ENCODE measurements at regions not wholly inside any gene's neighbourhood (a gene's known extent, or its start where the extent isn't known, plus 50 kb on each side); places are given as distances from the start of the nearest gene placed in this dataset.

- no peaks in the 10 kb centered on the region for H3K27me3 ChIP-seq (ENCODE audit: low read depth, low read length)
- H3K4me1 ChIP-seq (ENCODE audit: control insufficient read depth in 1 of 2, insufficient read depth in 2 of 2, low read length in 2 of 2), result no peaks in the 10 kb centered on the region
- no peaks in the 10 kb centered on the region for H3K9me3 ChIP-seq (ENCODE audit: control insufficient read depth in 1 of 2, low read length in 2 of 2)
- H3K4me3 ChIP-seq (ENCODE audit: low read depth in 1 of 2, low read length in 2 of 2), result no peak overlapping the region
- no peaks in the 10 kb centered on the region for H3K36me3 ChIP-seq (ENCODE audit: control insufficient read depth in 1 of 2, insufficient read depth in 2 of 2, low read length in 2 of 2)
- H3K27ac ChIP-seq (ENCODE audit: low read length), result no peak overlapping the region
Measured at GRCh38 chr3:19093084-19093483, 55.2 kb upstream of the KCNH8 start.

- H3K27ac ChIP-seq (ENCODE audit: low read length), result no peak overlapping the region
- H3K4me3 ChIP-seq (ENCODE audit: low read depth in 1 of 2, low read length in 2 of 2), result no peak overlapping the region
- no peaks in the 10 kb centered on the region for H3K27me3 ChIP-seq (ENCODE audit: low read depth, low read length)
- no peaks in the 10 kb centered on the region for H3K36me3 ChIP-seq (ENCODE audit: control insufficient read depth in 1 of 2, insufficient read depth in 2 of 2, low read length in 2 of 2)
- H3K4me1 ChIP-seq (ENCODE audit: control insufficient read depth in 1 of 2, insufficient read depth in 2 of 2, low read length in 2 of 2), result no peaks in the 10 kb centered on the region
- H3K9me3 ChIP-seq (ENCODE audit: control insufficient read depth in 1 of 2, low read length in 2 of 2), result no peaks in the 10 kb centered on the region
Measured at GRCh38 chr3:19077388-19077787, 70.9 kb upstream of the KCNH8 start.

GRCh38 chr3:19075037-19075436, 73.3 kb upstream of the KCNH8 start:
- H3K27me3 ChIP-seq (ENCODE audit: low read depth, low read length), result no peaks in the 10 kb centered on the region
- H3K4me3 ChIP-seq (ENCODE audit: low read depth in 1 of 2, low read length in 2 of 2), result no peak overlapping the region
- H3K4me1 ChIP-seq (ENCODE audit: control insufficient read depth in 1 of 2, insufficient read depth in 2 of 2, low read length in 2 of 2), result no peaks in the 10 kb centered on the region
- no peaks in the 10 kb centered on the region for H3K9me3 ChIP-seq (ENCODE audit: control insufficient read depth in 1 of 2, low read length in 2 of 2)
- no peak overlapping the region for H3K27ac ChIP-seq (ENCODE audit: low read length)
- no peaks in the 10 kb centered on the region for H3K36me3 ChIP-seq (ENCODE audit: control insufficient read depth in 1 of 2, insufficient read depth in 2 of 2, low read length in 2 of 2)

GRCh38 chr3:19074257-19074900, 73.9 kb upstream of the KCNH8 start:
- Histone ChIP-seq H3K4me1 (ENCODE audit: control insufficient read depth in 1 of 2, insufficient read depth in 2 of 2, low read length in 2 of 2) (no peaks in the 10 kb centered on the region), H3K27ac (ENCODE audit: low read length) (no peak overlapping the region), H3K9me3 (ENCODE audit: control insufficient read depth in 1 of 2, low read length in 2 of 2) (no peaks in the 10 kb centered on the region), H3K36me3 (ENCODE audit: control insufficient read depth in 1 of 2, insufficient read depth in 2 of 2, low read length in 2 of 2) (no peaks in the 10 kb centered on the region), H3K27me3 (ENCODE audit: low read depth, low read length) (no peaks in the 10 kb centered on the region), H3K4me3 (ENCODE audit: low read depth in 1 of 2, low read length in 2 of 2) (no peak overlapping the region)

- Histone ChIP-seq H3K27ac (ENCODE audit: low read length) (no peak overlapping the region), H3K4me1 (ENCODE audit: control insufficient read depth in 1 of 2, insufficient read depth in 2 of 2, low read length in 2 of 2) (no peaks in the 10 kb centered on the region)
Measured at GRCh38 chr3:19073341-19074105, 74.8 kb upstream of the KCNH8 start.

GRCh38 chr3:19070325-19070724, 78.0 kb upstream of the KCNH8 start:
- Histone ChIP-seq H3K9me3 (ENCODE audit: control insufficient read depth in 1 of 2, low read length in 2 of 2) (no peaks in the 10 kb centered on the region), H3K27me3 (ENCODE audit: low read depth, low read length) (no peaks in the 10 kb centered on the region)

More at GRCh38 chr3:19073341-19074105, 74.8 kb upstream of the KCNH8 start:
- H3K9me3 ChIP-seq (ENCODE audit: control insufficient read depth in 1 of 2, low read length in 2 of 2), result no peaks in the 10 kb centered on the region
- no peak overlapping the region for H3K4me3 ChIP-seq (ENCODE audit: low read depth in 1 of 2, low read length in 2 of 2)
- H3K36me3 ChIP-seq (ENCODE audit: control insufficient read depth in 1 of 2, insufficient read depth in 2 of 2, low read length in 2 of 2), result no peaks in the 10 kb centered on the region
- no peaks in the 10 kb centered on the region for H3K27me3 ChIP-seq (ENCODE audit: low read depth, low read length)

GRCh38 chr3:19065027-19065426, 83.3 kb upstream of the KCNH8 start:
- no peak overlapping the region for H3K27ac ChIP-seq (ENCODE audit: low read length)
- no peaks in the 10 kb centered on the region for H3K9me3 ChIP-seq (ENCODE audit: control insufficient read depth in 1 of 2, low read length in 2 of 2)
- no peaks in the 10 kb centered on the region for H3K36me3 ChIP-seq (ENCODE audit: control insufficient read depth in 1 of 2, insufficient read depth in 2 of 2, low read length in 2 of 2)
- H3K4me3 ChIP-seq (ENCODE audit: low read depth in 1 of 2, low read length in 2 of 2), result no peak overlapping the region
- H3K4me1 ChIP-seq (ENCODE audit: control insufficient read depth in 1 of 2, insufficient read depth in 2 of 2, low read length in 2 of 2), result no peaks in the 10 kb centered on the region
- no peaks in the 10 kb centered on the region for H3K27me3 ChIP-seq (ENCODE audit: low read depth, low read length)

More at GRCh38 chr3:19070325-19070724, 78.0 kb upstream of the KCNH8 start:
- Histone ChIP-seq H3K4me3 (ENCODE audit: low read depth in 1 of 2, low read length in 2 of 2) (no peak overlapping the region), H3K4me1 (ENCODE audit: control insufficient read depth in 1 of 2, insufficient read depth in 2 of 2, low read length in 2 of 2) (no peaks in the 10 kb centered on the region), H3K27ac (ENCODE audit: low read length) (no peak overlapping the region), H3K36me3 (ENCODE audit: control insufficient read depth in 1 of 2, insufficient read depth in 2 of 2, low read length in 2 of 2) (no peaks in the 10 kb centered on the region)

GRCh38 chr3:19063936-19064335, 84.4 kb upstream of the KCNH8 start:
- Histone ChIP-seq H3K36me3 (ENCODE audit: control insufficient read depth in 1 of 2, insufficient read depth in 2 of 2, low read length in 2 of 2) (no peaks in the 10 kb centered on the region), H3K4me1 (ENCODE audit: control insufficient read depth in 1 of 2, insufficient read depth in 2 of 2, low read length in 2 of 2) (no peaks in the 10 kb centered on the region), H3K9me3 (ENCODE audit: control insufficient read depth in 1 of 2, low read length in 2 of 2) (no peaks in the 10 kb centered on the region), H3K4me3 (ENCODE audit: low read depth in 1 of 2, low read length in 2 of 2) (no peak overlapping the region), H3K27me3 (ENCODE audit: low read depth, low read length) (no peaks in the 10 kb centered on the region), H3K27ac (ENCODE audit: low read length) (no peak overlapping the region)

- Histone ChIP-seq H3K27ac (ENCODE audit: low read length) (no peak overlapping the region), H3K9me3 (ENCODE audit: control insufficient read depth in 1 of 2, low read length in 2 of 2) (no peaks in the 10 kb centered on the region), H3K4me3 (ENCODE audit: low read depth in 1 of 2, low read length in 2 of 2) (no peak overlapping the region), H3K27me3 (ENCODE audit: low read depth, low read length) (no peaks in the 10 kb centered on the region), H3K36me3 (ENCODE audit: control insufficient read depth in 1 of 2, insufficient read depth in 2 of 2, low read length in 2 of 2) (no peaks in the 10 kb centered on the region), H3K4me1 (ENCODE audit: control insufficient read depth in 1 of 2, insufficient read depth in 2 of 2, low read length in 2 of 2) (no peaks in the 10 kb centered on the region)
Measured at GRCh38 chr3:19060404-19060803, 87.9 kb upstream of the KCNH8 start.

GRCh38 chr3:19052874-19053273, 95.4 kb upstream of the KCNH8 start:
- H3K4me1 ChIP-seq (ENCODE audit: control insufficient read depth in 1 of 2, insufficient read depth in 2 of 2, low read length in 2 of 2), result no peaks in the 10 kb centered on the region
- no peak overlapping the region for H3K4me3 ChIP-seq (ENCODE audit: low read depth in 1 of 2, low read length in 2 of 2)
- no peaks in the 10 kb centered on the region for H3K27me3 ChIP-seq (ENCODE audit: low read depth, low read length)
- no peaks in the 10 kb centered on the region for H3K9me3 ChIP-seq (ENCODE audit: control insufficient read depth in 1 of 2, low read length in 2 of 2)
- no peaks in the 10 kb centered on the region for H3K36me3 ChIP-seq (ENCODE audit: control insufficient read depth in 1 of 2, insufficient read depth in 2 of 2, low read length in 2 of 2)
- no peak overlapping the region for H3K27ac ChIP-seq (ENCODE audit: low read length)

- no peaks in the 10 kb centered on the region for H3K4me1 ChIP-seq (ENCODE audit: control insufficient read depth in 1 of 2, insufficient read depth in 2 of 2, low read length in 2 of 2)
- H3K36me3 ChIP-seq (ENCODE audit: control insufficient read depth in 1 of 2, insufficient read depth in 2 of 2, low read length in 2 of 2), result no peaks in the 10 kb centered on the region
- H3K27me3 ChIP-seq (ENCODE audit: low read depth, low read length), result no peaks in the 10 kb centered on the region
- H3K4me3 ChIP-seq (ENCODE audit: low read depth in 1 of 2, low read length in 2 of 2), result no peak overlapping the region
- H3K9me3 ChIP-seq (ENCODE audit: control insufficient read depth in 1 of 2, low read length in 2 of 2), result no peaks in the 10 kb centered on the region
- H3K27ac ChIP-seq (ENCODE audit: low read length), result no peak overlapping the region
Measured at GRCh38 chr3:19046440-19046839, 101.9 kb upstream of the KCNH8 start.

- Histone ChIP-seq H3K9me3 (ENCODE audit: control insufficient read depth in 1 of 2, low read length in 2 of 2) (no peaks in the 10 kb centered on the region), H3K36me3 (ENCODE audit: control insufficient read depth in 1 of 2, insufficient read depth in 2 of 2, low read length in 2 of 2) (no peaks in the 10 kb centered on the region), H3K4me1 (ENCODE audit: control insufficient read depth in 1 of 2, insufficient read depth in 2 of 2, low read length in 2 of 2) (no peaks in the 10 kb centered on the region), H3K4me3 (ENCODE audit: low read depth in 1 of 2, low read length in 2 of 2) (no peak overlapping the region), H3K27ac (ENCODE audit: low read length) (no peak overlapping the region), H3K27me3 (ENCODE audit: low read depth, low read length) (no peaks in the 10 kb centered on the region)
Measured at GRCh38 chr3:19030522-19030839, 117.8 kb upstream of the KCNH8 start.

Data from muscle layer of duodenum (tissue), 2 donors.